Kidney (tissue), 13 donors: ENCODE measurements at regions not wholly inside any gene's neighbourhood (a gene's known extent, or its start where the extent isn't known, plus 50 kb on each side); places are given as distances from the start of the nearest gene placed in this dataset.
A peak's percentile ranks its signal among the peaks of the same experiment; 100 is the strongest.

Experiments used
- DNase-seq, 5 donors: peaks; one replicate each; pipeline ENCODE4 v3.0.0-alpha.2; 2013 to 2020
- FAIRE-seq: peaks from 2 replicates; lab custom pipeline; 2012; peaks lifted over from hg19 to GRCh38; lab: Jason Lieb, UNC
- H3K27ac ChIP-seq, 2 donors: one replicate each; pipeline ENCODE4 v1.7.0; 2013; ENCODE audit warnings: low read depth in 2 of 2, low read length in 2 of 2, inconsistent platforms in 1 of 2
- H3K27me3 ChIP-seq: one replicate; pipeline ENCODE4 v1.7.1; 2013; ENCODE audit warnings: low read length, inconsistent platforms; ENCODE audit not compliant: control insufficient read depth, insufficient read depth
- H3K36me3 ChIP-seq, 3 donors: one replicate each; pipeline versions ENCODE4 v1.7.0 to v1.7.1; 2013; ENCODE audit warnings: low read length in 3 of 3, control low read depth in 1 of 3, inconsistent platforms in 1 of 3; ENCODE audit not compliant: insufficient read depth in 3 of 3, control insufficient read depth in 2 of 3
- H3K4me1 ChIP-seq, 3 donors: one replicate each; pipeline versions ENCODE4 v1.7.0 to v1.7.1; 2013; ENCODE audit warnings: low read length in 3 of 3, inconsistent platforms in 1 of 3, low read depth in 1 of 3; ENCODE audit not compliant: control insufficient read depth in 2 of 3, insufficient read depth in 2 of 3
- H3K4me3 ChIP-seq, 3 donors: one replicate each; pipeline versions ENCODE4 v1.7.0 to v1.8.1; 2013; ENCODE audit warnings: low read length in 3 of 3, control low read depth in 1 of 3, inconsistent platforms in 1 of 3
- H3K9ac ChIP-seq, 3 donors: one replicate each; pipeline versions ENCODE4 v1.7.0 to v1.7.1; 2013; ENCODE audit warnings: low read length in 3 of 3, control low read depth in 1 of 3, inconsistent platforms in 1 of 3
- H3K9me3 ChIP-seq, 3 donors: one replicate each; pipeline versions ENCODE4 v1.7.0 to v1.7.1; 2013; ENCODE audit warnings: low read length in 3 of 3, control low read depth in 1 of 3, inconsistent platforms in 1 of 3; ENCODE audit not compliant: control insufficient read depth in 2 of 3, insufficient read depth in 1 of 3
- intact Hi-C: fragments of 100-400 bp; cut with DNase I; formaldehyde crosslinking; loops from one replicate; pipeline ENCODE4 v1.11.1; 2022
- TF ChIP-seq, protein P1 (sequence below): IDR thresholded peaks from 3 replicates; pipeline ENCODE4 v1.5.1; 2012; ENCODE audit warnings: mild to moderate bottlenecking, moderate library complexity, borderline replicate concordance; ENCODE audit not compliant: insufficient read depth; ENCODE audit errors: extremely low read depth
- donor health status: control.
- donor health status: control.
- donor health status: control.
- donor health status: control.
- donor health status: control.
- donor health status: DM: yes; HTN: yes; CAD: no.
- donor health status: Normal renal cell carcinoma (clear cell type).

DNA sequence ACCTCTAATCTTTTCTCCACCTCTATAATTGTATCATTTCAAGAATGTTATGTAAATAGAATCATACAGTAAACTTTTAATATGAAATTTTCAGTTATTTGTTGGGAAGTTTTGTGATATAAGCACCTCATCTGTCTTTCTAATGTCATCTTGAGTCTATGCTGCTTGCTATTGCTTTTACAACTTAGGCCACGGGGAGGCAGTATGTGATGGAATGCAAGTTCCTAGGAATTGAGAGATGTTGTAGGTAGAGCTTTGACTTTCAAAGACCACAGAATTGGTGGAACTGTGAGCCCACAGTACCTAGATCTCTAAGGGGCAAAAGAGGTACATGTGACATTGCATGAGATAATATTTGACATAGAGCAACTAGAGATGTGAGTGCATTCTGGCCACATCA lies 328.3 kb downstream of the MFSD1 start:
- no peak overlapping the region for H3K9ac ChIP-seq
- intact Hi-C loops, result no loop called here
- no peaks in the 10 kb centered on the region for H3K27me3 ChIP-seq
- peaks cover 0 to 2% (median 0%) of the 10 kb centered on the region in 3 donors for H3K9me3 ChIP-seq
- no peaks in the 10 kb centered on the region for H3K4me1 ChIP-seq
- H3K36me3 ChIP-seq, result no peaks in the 10 kb centered on the region
- TF ChIP-seq, protein P1, sequence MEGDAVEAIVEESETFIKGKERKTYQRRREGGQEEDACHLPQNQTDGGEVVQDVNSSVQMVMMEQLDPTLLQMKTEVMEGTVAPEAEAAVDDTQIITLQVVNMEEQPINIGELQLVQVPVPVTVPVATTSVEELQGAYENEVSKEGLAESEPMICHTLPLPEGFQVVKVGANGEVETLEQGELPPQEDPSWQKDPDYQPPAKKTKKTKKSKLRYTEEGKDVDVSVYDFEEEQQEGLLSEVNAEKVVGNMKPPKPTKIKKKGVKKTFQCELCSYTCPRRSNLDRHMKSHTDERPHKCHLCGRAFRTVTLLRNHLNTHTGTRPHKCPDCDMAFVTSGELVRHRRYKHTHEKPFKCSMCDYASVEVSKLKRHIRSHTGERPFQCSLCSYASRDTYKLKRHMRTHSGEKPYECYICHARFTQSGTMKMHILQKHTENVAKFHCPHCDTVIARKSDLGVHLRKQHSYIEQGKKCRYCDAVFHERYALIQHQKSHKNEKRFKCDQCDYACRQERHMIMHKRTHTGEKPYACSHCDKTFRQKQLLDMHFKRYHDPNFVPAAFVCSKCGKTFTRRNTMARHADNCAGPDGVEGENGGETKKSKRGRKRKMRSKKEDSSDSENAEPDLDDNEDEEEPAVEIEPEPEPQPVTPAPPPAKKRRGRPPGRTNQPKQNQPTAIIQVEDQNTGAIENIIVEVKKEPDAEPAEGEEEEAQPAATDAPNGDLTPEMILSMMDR, result no peak
- no peak overlapping the region for H3K4me3 ChIP-seq
- no peak overlapping the region for H3K27ac ChIP-seq
- FAIRE-seq (no peak), DNase-seq (peak in 1 of 5 donors; percentile 9)

DNA sequence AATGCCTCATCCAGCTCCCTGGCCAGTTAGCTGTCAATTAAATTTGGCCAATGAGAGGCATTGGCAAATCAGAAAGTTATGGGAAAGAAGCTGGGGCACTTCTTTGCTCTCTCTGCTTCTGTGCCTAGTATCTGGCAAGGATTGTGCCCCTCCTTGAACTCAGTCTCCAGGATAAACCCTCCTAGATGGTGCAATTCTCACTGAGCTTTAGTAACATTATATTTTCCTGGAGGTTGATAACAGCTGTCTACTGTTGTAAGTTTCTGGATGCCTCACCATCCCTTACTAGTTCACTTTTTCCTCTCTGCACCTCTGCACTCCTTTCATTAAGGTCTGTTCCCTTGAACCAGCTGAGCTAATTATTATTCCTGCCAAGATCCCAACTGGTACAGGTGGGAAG lies 329.5 kb downstream of the MFSD1 start:
- Histone ChIP-seq H3K4me3 (no peak overlapping the region), H3K9me3 (no peaks in the 10 kb centered on the region), H3K27me3 (no peaks in the 10 kb centered on the region), H3K9ac (no peak overlapping the region), H3K27ac (no peak overlapping the region), H3K36me3 (no peaks in the 10 kb centered on the region), H3K4me1 (no peaks in the 10 kb centered on the region)
- intact Hi-C loops, result no loop called here
- no peak for FAIRE-seq
- DNase-seq, result no peak
- TF ChIP-seq, protein P1, result no peak

DNA sequence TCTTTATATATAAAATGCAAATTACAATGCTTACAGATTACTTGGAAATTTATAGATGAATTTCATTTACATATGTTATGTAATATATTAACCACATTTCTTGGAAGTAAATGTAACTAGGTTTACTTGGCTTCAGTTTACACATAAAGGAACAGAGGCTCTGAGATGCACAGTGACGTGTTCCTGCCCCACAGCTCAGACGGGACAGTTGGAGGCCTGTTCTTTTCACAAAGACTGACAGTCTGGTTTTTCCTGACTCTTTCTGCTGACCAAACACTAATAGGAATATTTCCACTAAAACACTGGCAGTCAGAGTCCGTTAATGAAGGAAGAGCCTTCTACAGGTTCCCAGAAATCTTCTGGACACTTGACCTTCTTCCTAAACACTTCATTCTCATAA lies 336.1 kb downstream of the MFSD1 start:
- Histone ChIP-seq H3K27ac (no peak overlapping the region), H3K36me3 (no peaks in the 10 kb centered on the region), H3K4me3 (no peak overlapping the region), H3K27me3 (no peaks in the 10 kb centered on the region), H3K4me1 (no peaks in the 10 kb centered on the region), H3K9me3 (no peaks in the 10 kb centered on the region), H3K9ac (no peak overlapping the region)
- FAIRE-seq (no peak), DNase-seq (no peak)
- intact Hi-C loops, result no loop called here
- TF ChIP-seq, protein P1, result no peak

DNA sequence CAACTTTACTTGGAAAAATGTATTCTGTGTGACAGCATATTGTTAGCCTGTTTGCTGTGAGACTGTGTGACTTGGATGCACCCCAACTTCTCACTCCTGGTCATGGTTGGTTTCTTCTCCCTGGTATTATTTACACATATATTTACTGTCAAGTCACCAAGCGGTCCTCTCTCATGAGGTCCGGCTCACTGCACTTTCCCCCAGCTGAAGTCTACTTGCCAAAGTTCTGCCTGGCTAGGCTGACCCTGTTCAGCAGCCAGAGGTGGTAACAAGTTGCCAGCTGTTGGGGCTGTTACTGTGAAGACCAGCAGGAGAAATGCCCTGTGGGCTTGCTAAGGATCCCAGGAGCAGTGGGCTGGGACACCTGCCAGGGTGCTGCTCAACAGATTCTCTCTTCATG lies 337.5 kb downstream of the MFSD1 start:
- FAIRE-seq, result no peak
- H3K9me3 ChIP-seq, result no peaks in the 10 kb centered on the region
- H3K36me3 ChIP-seq, result no peaks in the 10 kb centered on the region
- no peaks in the 10 kb centered on the region for H3K27me3 ChIP-seq
- no peak overlapping the region for H3K9ac ChIP-seq
- no peak overlapping the region for H3K4me3 ChIP-seq
- no peaks in the 10 kb centered on the region for H3K4me1 ChIP-seq
- H3K27ac ChIP-seq, result no peak overlapping the region
- DNase-seq, result peak in 3 of 5 donors; percentile 24 to 25 (median 25)
- intact Hi-C loops, result no loop called here
- TF ChIP-seq, protein P1, result no peak
